GM21526 (cell line): ENCODE measurements at regions not wholly inside any gene's neighbourhood (a gene's known extent, or its start where the extent isn't known, plus 50 kb on each side); places are given as distances from the start of the nearest gene placed in this dataset.
"Not testable (repeated sequence)": the region's sequence is repeated elsewhere in the genome, so short reads cannot be mapped to it uniquely, and the experiment has no call there.

Experiments used
- ATAC-seq: cut with Tn5 transposase; IDR thresholded peaks from one replicate; pipeline ENCODE4 v1.9.1; 2021; ENCODE audit warnings: moderate library complexity; ENCODE audit not compliant: unreplicated experiment, low FRiP score

DNA sequence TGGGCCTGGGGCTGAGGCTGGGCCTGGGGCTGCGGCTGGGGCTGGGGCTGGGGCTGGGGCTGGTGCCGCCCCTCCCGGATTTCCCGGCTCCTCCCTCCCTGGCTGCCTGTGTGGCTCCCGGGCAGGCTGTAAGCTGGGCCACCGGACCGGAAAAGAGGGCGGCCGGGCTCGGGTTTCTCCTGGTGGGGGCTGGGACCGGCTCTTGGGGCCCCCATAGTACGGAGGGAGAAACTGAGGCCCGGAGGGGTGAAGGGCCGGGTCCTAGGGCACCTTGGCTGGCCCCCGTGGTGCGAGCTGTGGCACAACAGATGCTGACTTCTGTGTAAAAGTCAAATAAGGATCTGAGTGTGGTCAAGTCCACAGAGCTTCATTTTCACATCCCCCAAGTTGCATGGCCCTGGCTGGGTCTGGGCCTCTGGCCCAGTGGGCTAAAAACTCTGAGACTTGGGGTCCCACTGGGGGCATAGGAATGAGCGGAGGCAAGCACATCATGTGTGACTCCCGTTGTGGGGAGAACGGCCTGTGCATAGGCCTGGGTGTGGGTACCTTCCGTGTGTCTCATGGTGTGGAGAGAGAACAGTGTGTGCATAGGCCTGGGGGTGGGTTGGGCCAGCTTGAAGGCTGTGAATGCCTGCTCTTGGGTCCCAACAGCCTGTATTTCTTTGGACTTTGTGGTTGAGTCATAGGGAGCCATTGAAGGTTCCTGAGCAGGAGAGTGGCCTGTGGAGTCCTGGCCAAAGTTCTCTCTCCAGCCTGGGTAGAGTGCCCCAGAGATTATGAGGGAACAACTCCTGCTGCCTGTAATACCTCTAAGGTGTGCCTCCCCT, 123.9 kb upstream of the CIBAR2 start:
- no peak for ATAC-seq

DNA sequence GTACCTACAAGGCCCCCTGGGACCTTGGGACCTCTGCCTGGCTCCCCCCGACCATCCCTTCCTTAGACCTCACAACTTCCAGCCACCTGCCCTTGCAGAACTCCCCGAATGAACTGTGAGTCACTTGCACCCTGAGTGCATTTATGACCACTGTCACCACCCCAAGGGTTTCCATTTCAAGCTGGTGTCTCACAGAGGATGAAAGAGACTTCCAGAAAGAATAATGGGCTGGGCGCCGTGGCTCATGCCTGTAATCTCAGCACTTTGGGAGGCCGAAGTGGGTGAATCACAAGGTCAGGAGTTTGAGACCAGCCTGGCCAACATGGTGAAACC, 124.5 kb upstream of the CIBAR2 start:
- no peak for ATAC-seq

DNA sequence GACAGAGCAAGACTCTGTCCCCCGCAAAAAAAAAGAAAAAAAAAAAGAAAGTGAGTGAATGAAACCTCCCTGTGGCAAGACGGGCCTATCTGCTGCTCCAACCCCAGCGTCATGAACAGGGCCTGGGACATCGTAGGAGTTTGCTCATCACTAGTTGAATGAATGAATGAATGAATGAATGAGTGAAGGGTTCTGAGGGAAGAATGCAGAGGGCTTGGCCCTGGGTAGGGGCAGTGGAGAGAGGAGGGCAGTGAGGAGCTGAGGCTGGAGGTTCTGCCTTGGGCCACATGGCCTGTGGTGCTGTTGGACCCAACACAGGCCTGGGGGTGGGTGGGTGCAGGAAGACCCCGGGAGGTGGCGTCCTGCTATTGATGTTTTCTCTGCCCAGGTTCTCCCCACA, 125.5 kb upstream of the CIBAR2 start:
- no peak for ATAC-seq

DNA sequence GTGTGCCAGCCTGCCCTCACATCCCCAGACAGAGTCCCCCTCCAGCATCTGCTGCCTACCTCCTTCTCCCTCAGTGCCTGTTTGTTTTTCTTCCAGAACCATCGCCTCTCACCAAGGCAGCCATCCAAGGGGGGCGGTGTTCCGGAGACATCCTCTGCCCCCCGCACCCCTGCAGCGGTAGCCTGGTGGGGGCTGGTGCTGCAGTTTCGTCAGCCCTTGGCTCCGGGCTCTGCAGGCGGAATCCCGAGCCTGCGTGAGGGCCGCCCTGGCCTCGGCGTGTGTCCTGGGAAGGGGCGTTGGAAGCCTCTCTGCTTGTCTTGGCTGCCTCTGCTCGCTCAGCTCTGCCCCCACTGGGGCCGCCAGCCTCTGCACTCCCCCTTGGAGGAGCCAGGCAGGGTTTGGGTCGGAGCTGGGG, 126.0 kb upstream of the CIBAR2 start:
- ATAC-seq: no peak

DNA sequence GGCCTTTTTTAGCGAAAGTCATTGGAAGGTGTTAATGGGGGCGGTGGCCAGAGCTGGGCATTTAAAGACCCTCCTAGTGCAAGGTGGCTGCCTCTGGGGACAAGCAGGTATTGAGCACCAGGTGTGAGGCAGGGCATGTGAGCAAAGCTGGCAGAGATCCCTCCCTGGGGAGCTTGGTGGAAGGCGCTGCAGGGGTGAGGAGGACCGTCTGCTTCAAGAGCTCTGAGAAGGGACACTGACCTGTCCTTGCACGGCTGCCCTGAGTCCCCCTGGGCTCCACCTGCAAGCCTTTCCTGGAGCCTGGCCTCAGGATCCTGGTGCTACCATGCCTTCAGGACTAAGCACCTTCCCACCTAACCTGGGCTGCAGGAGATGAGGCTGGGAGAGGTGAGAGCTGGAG, 127.0 kb upstream of the CIBAR2 start:
- no peak for ATAC-seq

DNA sequence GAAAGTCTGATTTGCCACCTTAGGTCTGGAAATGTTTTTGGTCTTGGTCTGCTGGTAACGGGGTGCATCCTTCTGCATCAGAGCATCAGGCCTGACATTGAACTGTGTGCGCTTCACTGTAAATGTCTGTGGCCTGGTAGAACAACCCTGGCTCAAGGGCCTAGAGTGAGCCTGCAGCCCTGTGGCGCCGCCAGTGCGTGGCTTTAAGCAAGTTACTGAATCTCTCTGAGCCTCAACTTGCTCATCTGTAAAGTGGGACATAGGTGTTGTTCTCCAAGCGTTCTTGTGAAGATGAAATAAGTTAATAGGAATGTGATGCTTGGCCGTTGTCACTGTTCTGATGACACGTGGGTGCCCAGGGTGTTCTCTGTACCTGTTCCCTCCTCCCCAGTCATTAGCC, 127.6 kb upstream of the CIBAR2 start:
- no peak for ATAC-seq

DNA sequence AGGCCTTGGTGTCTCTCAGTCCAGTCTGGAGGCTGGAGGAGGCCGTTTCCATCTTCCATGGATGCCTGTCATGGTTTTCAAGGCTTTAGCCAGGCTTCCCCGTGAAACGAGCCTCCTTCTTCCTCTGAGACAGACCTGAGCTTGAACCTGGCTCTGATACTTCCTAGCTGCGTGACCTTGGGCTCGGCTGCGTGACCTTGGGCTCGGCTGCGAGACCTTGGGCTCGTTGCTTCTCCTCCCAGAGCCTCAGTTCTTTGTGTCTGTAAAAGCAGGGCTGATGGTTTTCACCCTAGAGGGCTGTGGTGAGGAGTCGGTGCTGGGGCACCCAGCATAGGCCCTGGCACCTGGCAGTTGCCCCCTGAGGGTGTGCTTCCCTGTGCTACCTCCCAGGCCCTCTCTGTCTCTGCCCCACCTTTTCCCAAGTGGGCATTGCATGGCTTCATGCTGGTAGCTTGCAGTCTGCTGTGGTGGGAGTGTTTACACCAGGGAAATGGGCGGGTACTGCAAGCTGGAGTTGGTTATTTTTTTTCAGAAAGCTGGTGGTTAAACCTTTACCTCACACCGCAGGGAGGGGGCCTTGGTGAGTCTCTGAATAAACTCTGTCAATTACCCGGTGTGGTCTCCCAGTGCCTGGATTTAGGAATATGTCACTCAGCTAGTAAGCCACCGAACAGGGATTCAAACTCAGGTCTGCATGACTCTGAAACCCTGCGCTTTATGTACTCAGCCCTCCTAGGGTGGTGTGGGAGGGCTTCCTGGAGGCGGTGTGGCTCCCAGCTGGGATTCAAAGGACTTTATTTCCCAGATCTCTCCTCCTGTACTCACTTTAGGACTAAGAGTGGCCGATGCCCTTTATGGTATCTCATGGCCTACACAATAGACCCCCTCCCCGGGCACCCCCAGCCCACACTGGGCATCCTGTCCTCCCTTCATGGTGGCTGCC, 129.0 kb upstream of the CIBAR2 start:
- ATAC-seq: no peak

DNA sequence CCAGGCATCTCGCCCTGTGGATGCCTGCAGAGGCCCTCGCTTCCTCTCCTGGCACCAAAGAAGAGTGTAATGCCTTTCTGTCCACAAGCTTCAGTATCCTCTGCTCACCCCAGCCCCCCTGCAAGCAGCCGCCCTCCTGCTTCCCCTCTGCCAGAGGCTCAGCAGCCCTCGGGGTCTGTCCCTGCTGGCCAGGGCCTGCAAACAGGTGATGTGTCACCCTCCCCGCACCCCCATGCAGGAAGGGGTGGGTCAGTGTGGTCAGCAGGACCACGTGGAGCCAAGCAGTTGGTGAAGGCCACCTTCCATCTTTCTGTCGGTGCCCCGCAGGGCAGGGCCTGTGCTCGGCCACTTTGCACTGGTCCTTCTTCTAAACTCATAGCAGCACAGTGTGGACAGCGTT, 129.9 kb upstream of the CIBAR2 start:
- ATAC-seq: no peak

DNA sequence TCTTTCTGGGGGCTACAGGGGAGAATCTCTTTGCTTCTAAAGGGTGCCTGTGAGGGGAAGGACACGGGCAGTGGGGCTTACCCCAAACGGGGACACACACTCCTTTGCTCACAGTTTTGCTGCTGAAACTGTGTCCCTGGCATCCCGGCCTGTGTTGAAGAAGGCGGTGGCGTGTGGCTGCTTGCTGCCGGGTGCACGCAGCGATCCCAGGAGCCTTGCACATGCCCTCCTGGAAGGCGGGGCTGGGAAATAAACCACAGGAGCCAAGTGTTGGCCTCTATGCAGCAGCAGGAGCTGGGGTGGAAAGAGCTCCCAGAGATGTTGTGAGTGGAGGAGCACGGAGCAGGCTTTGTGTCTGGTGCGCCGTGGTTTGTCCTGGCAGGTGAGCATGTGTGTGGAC, 131.0 kb upstream of the CIBAR2 start:
- ATAC-seq: no peak

DNA sequence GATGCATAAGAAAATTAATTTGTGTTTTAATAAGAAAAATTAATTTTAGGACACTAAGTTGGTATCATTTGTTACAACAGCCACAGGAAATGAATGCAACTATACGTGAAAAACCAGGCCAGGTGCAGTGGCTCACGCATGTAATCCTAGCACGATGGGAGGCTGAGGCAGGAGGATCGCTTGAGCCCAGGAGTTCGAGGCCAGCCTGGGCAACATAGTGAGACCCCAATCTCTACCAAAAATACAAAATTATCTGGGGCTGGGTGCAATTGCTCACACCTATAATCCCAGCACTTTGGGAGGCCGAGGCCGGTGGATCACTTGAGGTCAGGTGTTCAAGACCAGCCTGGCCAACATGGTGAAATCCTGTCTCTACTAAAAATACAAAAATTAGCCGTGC, 132.2 kb upstream of the CIBAR2 start:
- not testable (repeated sequence) for ATAC-seq

DNA sequence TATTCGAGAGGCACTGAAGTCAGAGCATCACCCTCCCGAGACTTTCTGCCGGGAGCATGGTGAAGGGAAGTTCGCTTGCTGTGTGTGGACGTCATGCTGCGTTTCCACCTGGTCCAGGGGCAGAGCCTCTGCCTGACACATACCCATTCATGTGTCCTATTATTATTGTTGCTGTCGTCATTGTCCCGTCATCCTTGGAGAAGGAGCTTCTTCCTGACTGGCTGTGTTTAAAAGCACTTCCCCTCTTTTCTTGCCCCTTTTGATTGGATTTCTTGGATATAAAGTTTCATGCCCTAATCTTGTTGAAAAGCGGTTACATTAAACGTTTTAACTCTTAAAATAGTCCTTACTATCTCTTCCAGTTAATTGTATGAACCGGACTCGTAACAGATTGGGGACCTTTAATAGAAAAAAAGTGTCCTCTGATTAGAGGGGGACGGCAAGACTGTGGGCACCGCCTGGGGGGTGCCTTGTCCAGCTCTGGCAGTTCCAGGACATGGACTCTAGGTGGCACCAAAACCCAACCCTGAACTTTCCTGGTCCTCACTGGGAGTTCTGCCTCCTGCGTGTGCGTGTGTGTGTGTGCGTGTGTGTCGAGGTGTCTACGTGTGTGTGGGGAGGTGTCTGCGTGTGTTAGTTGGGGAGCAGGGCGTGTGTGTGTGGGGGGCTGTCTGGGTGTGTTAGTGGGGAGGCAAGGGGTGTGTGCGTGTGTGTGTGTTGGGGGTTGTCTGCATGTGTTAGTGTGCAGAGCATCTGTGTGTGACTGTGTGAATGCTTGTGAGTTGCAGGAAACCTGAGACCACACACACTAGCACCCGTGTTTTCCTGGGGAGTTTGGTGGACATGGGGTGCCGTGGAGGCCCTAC, 133.3 kb upstream of the CIBAR2 start:
- no peak for ATAC-seq

DNA sequence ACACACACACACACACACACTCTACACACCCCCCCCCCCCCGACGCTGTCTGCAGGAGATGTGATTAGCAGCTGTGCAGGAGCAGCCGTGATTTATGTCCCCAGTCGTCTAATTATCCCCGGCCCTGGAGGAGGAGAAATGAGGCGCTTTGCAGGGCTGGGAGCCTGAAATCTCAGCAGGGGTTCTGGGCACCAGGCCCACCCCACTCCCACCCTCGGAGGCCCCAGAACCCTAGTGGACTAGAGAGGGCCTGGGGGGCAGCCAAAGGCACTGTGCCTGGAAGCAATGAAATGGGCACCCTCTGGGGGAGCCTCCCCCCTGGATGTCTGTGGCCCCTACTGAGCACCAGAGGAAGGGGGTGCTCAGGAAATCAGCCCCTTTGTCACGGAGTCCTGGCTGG, 134.2 kb upstream of the CIBAR2 start:
- no peak for ATAC-seq

DNA sequence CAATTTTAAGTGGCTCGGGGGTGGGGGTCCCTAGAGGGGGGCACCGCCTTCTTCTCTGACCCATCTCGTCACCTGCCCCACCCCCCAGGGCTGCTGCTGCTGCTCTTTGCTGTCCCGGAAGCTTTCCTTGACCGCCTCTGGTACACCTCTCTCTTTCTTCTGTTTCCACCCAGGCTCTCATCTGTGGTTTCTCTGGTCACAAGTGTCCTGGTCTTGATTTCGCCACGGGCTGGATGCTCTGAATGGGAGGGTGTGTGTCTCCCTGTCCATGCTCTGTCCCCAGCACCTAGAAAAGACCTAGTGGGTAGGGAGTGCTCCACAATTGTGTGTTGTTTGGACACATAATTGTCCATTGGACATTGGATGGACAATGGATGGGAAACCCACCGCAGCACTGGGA, 134.7 kb upstream of the CIBAR2 start:
- no peak for ATAC-seq

DNA sequence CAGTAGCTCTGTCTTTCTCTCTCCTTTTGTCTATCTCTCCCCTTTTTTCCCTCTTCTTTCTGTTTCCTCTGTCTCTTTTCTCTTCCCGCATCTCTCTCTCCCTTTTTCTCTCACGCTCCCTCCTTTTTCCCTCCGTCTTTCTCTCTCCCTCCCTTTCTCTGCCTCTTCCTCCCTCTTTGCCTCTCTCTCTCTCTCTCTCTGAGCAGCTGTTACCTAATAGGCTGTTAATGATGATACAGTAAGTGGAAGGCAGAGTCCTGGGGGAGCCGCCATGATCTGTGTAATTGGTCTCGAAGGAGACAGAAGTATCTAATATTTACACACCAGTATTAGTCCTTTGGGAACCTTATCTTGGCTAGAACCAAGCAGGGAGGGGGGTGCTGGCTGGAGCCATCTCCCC, 136.1 kb upstream of the CIBAR2 start:
- no peak for ATAC-seq

DNA sequence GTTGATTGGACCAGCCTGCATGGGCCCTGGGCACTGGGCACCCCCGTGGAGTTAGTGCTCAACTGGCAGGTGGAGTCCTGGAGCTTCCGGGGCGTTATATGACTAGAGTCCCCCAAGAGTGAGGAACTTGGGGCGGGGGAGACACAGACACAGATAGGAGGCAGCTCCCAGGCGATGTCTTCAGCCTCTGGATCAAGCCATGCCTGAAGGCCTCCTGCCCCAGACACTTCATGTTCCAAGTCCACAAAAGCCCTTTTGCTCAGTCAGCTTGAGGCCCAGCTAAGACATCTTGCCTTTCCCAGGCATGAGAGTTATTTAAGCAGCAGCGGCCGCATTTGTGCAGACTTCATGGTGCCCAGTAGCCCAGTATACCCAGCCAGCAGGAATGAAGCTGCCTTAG, 136.6 kb upstream of the CIBAR2 start:
- no peak for ATAC-seq

DNA sequence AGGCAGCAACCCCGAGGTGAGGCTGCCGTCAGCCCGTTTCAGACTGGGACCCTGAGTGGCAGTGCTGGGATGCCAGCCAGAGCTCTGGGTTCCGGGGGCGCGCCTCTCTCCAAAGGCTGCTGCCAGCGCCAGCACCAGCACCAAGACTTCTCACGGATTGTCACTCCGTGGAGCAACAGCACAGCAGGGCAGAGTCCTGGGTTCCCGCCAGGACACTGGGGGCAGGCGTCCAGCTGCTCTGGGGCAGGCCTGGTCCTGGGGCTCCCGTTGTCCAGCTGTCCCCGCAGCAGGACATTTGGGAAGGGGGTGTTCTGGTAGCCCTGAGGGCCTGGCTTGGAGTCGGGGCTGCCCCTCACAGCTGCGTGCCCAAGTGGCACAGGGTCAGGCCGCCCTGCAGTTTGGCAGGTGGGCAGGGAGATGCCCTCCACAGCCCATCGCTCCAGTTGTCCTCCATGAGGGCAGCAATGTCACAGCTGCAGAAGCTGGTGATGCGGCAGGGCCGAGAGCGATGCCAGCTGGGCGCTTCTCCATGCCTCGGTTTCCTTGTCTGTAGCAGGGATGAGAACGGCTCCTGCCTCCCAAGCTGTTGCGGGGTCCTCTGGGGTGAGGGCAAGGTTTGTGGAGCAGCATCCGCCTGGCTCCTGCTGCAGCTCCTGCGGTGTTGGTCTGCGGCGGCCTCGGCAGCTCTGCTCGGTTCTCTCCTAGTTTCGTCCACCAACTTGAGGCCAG, 137.3 kb upstream of the CIBAR2 start:
- ATAC-seq: no peak

DNA sequence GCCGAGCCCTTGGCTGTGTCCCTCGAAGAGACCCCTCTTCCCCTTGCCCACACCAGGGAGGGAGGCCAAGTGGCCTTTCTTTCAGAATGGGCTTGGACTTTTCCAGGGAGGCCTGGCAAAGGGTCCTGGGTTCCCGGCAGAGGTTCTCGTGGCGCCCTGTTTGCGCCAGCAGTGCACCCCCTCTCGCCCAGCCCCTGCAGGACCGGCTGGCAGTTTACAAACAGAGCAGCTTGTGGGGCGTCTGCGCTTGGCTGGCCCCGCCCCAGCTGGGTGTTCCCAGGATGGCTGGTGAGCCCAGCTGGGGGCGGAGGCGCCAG, 137.8 kb upstream of the CIBAR2 start:
- ATAC-seq: no peak

DNA sequence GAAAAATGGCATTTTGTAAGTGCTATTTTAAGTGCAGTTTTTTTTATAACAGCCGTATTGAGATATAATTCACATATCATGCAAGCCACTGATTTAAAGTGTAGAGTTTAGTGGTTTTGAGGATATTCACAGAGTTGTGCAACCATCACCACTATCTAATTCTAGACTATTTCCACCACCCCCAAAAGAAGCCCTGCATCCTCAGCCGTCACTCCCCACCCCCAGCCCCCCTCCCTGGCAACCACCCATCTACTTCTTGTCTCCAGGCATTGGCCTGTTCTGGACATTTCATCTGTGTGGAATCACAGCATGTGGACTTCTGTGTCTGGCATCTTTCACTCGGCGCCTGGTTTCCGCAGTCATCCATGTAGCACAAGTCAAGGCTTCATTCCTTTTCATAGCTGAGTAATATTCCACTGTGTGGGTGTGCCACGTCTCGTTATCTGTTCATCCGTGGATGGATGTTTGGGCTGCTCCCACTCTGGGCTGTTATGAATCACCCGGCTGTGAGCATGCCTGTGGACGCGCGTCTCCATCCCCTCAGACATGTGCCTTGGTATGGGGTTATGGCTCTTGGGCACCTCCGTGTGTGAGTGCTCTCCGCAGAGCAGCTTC, 138.4 kb upstream of the CIBAR2 start:
- ATAC-seq: no peak

DNA sequence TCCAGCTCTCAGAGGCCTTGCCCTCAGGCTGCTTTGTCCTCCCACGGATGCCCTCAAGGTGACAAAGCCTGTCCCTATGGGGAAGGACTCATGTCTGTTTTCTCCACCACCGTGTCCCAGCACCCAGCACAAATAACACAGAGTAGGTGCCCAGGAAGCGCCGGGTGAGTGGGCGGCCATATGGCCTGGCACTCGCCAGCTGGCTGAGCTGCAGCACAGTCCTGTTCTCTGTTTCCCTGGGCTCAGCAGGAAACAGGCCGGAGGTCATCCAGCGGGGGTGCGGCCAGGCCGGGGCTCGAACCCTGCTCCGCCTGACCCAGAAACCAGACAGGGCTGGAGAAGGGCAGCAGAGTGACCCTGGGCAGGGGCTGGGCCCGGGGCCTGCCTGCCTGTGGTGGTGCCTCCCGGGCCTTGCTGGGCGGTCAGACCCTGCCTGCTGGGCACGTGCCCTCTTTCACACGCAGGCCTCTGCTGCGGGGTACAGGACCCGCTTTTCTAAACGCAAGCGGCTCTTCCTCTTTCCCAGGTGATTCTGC, 139.0 kb upstream of the CIBAR2 start:
- ATAC-seq: no peak

DNA sequence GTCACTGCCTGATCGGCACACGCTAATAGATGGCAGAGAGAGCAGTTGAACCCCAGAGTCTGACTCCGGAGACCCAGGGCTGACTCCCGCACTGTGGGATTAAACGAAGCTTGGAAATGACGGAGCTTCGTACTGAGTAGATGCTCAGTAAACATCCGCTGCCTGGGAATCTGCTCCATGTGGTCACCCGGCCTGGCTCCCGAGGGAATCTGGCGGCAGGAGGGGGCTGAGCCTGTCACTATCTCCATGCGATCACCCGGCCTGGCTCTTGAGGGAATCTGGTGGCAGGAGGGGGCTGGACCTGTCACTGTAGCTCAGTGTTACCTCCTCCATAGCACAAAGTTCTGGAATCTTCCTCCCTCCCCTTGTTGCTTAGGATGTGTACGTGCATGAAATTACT, 139.7 kb upstream of the CIBAR2 start:
- no peak for ATAC-seq
